VCaP (cell line): ENCODE measurements at regions not wholly inside any gene's neighbourhood (a gene's known extent, or its start where the extent isn't known, plus 50 kb on each side); places are given as distances from the start of the nearest gene placed in this dataset.

ENCODE experiments used
- H3K27ac ChIP-seq: fragments of 450-650 bp; 2 replicates; pipeline ENCODE4 v1.5.1; 2017
- CTCF ChIP-seq: fragments of 450-650 bp; conservative IDR thresholded peaks from 2 replicates; pipeline ENCODE4 v1.5.1; 2017; ENCODE audit warnings: mild to moderate bottlenecking, moderate library complexity

GRCh38 chr3:83890039-83890762, 1068.6 kb upstream of the CADM2 start:
- no peak for TF ChIP-seq CTCF
- no peak overlapping the region for H3K27ac ChIP-seq

- no peak overlapping the region for H3K27ac ChIP-seq
- no peak for TF ChIP-seq CTCF
These were observed 1068.0 kb upstream of the CADM2 start for GRCh38 chr3:83890763-83891135.

GRCh38 chr3:83894223-83894622, 1064.6 kb upstream of the CADM2 start:
- H3K27ac ChIP-seq = no peak overlapping the region
- no peak for TF ChIP-seq CTCF

- TF ChIP-seq CTCF = no peak
- H3K27ac ChIP-seq = no peak overlapping the region
These were observed 1062.9 kb upstream of the CADM2 start for GRCh38 chr3:83895892-83896291.

- no peak overlapping the region for H3K27ac ChIP-seq
- TF ChIP-seq CTCF = no peak
These were observed 1055.8 kb upstream of the CADM2 start for GRCh38 chr3:83902787-83903533.

GRCh38 chr3:83913381-83913780, 1045.4 kb upstream of the CADM2 start:
- H3K27ac ChIP-seq = no peak overlapping the region
- no peak for TF ChIP-seq CTCF

GRCh38 chr3:83926291-83926690, 1032.5 kb upstream of the CADM2 start:
- no peak overlapping the region for H3K27ac ChIP-seq
- no peak for TF ChIP-seq CTCF
